Astrocyte of the cerebellum (primary cell): ENCODE measurements at regions not wholly inside any gene's neighbourhood (a gene's known extent, or its start where the extent isn't known, plus 50 kb on each side); places are given as distances from the start of the nearest gene placed in this dataset.

Experiments used
- DNase-seq: peaks from one replicate; pipeline ENCODE4 v3.0.0-alpha.2; 2011; ENCODE audit warnings: low read depth
- H3K4me3 ChIP-seq: 2 replicates; pipeline ENCODE4 v1.5.1; 2011; ENCODE audit warnings: mild to moderate bottlenecking, low read depth, low read length, moderate library complexity
- in situ Hi-C: cut with HindIII; loops from 2 replicates; pipeline ENCODE4 v1.10.0; 2017; ENCODE audit warnings: low sequenced_read_pairs
- TF ChIP-seq, protein P1 (sequence below): IDR thresholded peaks from 2 replicates; pipeline ENCODE4 v1.5.1; 2012; ENCODE audit warnings: low read length, low read depth, moderate library complexity, mild to moderate bottlenecking; ENCODE audit errors: missing control alignments

DNA sequence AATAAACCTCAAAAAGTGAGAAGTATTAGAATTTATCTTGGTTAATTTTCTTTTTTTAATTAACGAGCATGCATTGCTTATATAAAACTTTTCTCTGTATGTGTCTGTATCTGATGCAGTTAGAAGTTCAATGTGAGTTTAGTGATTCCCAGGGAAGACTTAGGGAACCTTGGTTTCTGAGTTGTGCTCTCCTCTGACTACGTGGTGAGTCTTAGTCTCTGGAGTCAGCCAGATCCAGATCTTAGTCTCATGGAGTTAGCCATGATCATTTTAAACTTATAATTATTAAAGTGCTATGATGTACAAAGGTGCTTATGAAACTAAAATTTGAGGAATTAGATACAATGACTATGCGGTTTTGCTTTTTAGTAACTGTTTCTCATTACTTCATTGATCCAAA is 285.3 kb upstream of the DMRT1 start:
- TF ChIP-seq, protein P1, sequence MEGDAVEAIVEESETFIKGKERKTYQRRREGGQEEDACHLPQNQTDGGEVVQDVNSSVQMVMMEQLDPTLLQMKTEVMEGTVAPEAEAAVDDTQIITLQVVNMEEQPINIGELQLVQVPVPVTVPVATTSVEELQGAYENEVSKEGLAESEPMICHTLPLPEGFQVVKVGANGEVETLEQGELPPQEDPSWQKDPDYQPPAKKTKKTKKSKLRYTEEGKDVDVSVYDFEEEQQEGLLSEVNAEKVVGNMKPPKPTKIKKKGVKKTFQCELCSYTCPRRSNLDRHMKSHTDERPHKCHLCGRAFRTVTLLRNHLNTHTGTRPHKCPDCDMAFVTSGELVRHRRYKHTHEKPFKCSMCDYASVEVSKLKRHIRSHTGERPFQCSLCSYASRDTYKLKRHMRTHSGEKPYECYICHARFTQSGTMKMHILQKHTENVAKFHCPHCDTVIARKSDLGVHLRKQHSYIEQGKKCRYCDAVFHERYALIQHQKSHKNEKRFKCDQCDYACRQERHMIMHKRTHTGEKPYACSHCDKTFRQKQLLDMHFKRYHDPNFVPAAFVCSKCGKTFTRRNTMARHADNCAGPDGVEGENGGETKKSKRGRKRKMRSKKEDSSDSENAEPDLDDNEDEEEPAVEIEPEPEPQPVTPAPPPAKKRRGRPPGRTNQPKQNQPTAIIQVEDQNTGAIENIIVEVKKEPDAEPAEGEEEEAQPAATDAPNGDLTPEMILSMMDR: no peak
- in situ Hi-C loops: no loop called here
- H3K4me3 ChIP-seq: no peak overlapping the region
- DNase-seq: no peak

DNA sequence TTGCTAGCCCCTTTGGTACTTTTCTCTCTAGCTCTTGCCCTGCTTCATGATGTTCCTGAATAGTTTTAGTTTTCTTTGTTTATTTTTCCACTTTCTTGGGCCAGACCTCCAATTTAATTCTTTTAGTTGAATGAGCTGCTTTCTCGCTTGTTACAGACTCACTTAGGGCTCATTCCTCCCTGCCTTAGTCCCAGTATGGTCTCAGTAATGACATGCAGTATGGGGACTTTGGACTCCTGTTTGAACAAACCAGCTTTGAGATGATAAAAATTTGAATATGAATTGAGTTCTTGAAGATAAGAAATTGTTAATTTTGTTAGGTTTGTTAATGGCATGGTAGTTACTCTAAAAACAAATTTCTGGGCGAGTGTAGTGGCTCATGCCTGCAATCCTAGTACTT is 284.8 kb upstream of the DMRT1 start:
- TF ChIP-seq, protein P1: no peak
- DNase-seq: no peak
- in situ Hi-C loops: no loop called here
- H3K4me3 ChIP-seq: no peak overlapping the region

DNA sequence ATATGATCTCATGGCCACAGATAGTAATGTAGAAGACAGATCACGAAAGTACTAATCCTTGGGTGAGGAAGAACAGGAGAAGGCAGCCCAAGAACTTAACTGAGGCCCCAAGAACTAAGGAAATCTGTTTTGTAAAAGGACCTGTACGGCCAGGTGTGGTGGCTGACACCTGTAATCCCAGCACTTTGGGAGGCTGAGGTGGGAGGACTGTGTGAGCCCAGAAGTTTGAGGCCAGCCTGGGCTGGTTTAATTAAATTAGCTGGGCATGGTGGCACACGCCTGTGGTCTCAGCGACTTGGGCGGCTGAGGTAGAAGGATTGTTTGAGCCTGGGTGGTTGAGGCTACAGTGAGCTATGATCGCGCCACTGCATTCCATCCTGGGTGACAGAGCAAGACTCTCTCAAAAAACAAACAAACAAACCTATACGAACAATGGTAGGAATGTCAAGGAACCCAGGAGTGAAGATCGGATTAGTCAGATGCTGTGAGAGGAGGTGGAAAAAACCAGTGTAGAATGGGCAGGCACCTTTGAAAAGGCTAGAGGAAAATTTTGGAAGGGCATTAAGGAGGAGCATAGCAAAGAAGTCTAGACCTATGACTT is 283.8 kb upstream of the DMRT1 start:
- TF ChIP-seq, protein P1: no peak
- in situ Hi-C loops: no loop called here
- no peak overlapping the region for H3K4me3 ChIP-seq
- DNase-seq: no peak

DNA sequence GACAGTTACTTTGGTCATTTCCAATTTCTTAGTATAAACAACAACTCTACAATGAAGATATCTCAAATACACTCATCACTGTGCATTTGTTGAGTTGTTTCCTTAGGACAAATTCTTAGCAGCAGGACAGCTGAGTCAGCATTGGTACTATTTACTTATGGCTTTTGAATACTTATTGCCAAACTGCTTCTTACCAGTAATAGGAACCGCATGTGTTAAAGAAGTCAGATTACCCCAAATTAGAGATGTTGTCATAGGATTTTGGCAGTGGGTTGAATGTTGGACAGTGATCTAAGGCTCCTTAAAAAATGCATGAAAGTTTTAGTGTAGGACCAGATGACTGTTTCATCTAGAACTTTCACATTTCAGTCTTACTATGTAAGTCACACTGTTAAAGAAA is 280.1 kb upstream of the DMRT1 start:
- H3K4me3 ChIP-seq: no peak overlapping the region
- peak; percentile 65 for DNase-seq
- TF ChIP-seq, protein P1: no peak
- in situ Hi-C loops: no loop called here

DNA sequence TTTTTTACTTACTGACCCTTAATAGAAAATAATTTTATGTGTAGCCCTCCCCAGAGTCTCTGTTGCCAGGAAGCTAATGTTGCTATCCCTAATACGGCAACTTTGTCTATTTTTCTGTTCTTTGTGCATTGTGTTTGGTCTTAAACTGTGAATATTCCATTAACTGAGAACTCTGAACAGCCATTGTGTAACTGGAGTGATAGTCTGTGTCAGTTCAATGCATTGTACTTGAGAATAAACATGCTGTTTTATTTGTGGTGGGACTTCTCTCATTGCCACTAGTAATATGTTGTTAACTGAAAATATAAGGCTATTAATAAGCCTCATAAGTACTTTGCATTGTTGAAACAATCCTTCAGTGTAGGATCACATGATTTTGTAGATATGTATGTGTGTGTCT is 278.3 kb upstream of the DMRT1 start:
- no peak for DNase-seq
- no peak overlapping the region for H3K4me3 ChIP-seq
- in situ Hi-C loops: no loop called here
- TF ChIP-seq, protein P1: no peak

DNA sequence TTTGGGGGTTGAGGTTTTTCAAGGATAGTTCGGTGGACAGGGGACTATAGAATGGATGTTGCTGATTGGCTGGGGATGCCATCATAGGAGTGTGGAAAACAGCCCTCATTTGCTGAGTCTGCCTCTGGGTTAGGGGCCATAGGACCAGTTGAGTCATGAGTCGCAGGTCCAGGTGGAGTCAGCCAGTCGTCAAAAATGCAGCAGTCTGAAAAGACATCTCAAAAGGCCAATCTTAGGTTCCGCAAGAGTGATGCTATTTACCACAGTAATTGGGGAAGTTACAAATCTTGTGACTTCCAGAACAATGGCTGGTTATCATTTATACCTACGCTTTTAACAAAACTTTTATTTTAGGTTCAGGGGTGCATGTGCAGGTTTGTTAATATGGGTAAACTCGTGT is 276.0 kb upstream of the DMRT1 start:
- TF ChIP-seq, protein P1: no peak
- H3K4me3 ChIP-seq: no peak overlapping the region
- in situ Hi-C loops: no loop called here
- no peak for DNase-seq

DNA sequence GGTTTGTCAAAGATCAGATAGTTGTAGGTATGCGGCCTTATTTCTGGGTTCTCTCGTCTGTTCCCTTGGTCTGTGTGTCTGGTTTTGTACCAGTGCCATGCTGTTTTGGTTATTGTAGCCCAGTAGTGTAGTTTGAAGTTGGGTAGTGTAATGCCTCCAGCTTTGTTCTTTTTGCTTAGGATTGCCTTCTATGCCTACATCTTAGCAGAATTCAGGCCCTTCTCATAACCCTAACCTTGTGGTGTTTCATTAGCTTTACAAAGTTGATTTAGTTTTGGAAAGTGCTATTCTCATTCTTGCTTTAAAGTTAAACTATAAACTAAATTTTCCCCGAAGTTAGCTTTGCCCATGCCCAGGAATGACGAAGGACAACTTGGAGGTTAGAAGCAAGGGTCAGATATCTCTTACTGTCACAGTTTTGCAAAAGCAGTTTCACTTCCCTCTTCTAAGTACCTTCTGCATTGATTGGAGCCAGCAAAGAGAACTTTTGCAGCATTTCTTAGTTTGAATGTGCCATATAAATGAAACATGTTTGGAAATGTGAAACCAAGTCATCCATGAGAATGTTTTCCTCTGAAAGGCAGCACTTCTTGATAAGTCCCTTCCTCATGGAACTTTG is 274.3 kb upstream of the DMRT1 start:
- TF ChIP-seq, protein P1: no peak
- in situ Hi-C loops: no loop called here
- no peak overlapping the region for H3K4me3 ChIP-seq
- no peak for DNase-seq
